ENCODE measurements at regions not wholly inside any gene's neighbourhood (a gene's known extent, or its start where the extent isn't known, plus 50 kb on each side); places are given as distances from the start of the nearest gene placed in this dataset.

DNA sequence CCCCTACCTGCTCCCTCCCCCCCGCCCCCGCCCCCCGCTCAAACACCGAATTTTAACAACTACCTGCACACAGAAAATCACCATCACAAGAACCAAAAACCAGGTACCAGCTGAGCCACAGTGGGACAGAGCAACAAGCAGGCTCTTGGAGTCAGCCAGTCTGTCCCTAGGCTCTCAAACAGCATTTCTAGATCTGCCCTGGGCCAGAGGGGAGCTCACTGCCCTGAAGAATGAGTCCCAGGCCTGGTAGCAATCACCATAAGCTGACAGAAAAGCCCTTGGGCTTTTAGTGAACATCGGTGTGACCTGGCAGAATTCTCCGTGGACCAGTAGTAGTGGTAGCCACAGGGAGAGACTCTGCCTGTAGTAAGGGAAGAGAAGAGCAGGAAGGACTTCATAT, 58.3 kb downstream of the C11orf87 start:
- Histone ChIP-seq H3K4me1 (ENCODE audit: control insufficient read depth, insufficient read depth, low read length) (no peaks in the 10 kb centered on the region), H3K4me3 (ENCODE audit: low read length) (no peak overlapping the region), H3K9ac (ENCODE audit: extremely low read depth, low read length, poor library complexity, severe bottlenecking) (no peak overlapping the region), H3K36me3 (ENCODE audit: control insufficient read depth, insufficient read depth, low read length) (no peaks in the 10 kb centered on the region), H3K9me3 (ENCODE audit: control insufficient read depth, low read length) (no peaks in the 10 kb centered on the region), H3K27ac (ENCODE audit: low read depth, low read length) (no peak overlapping the region), H3K27me3 (ENCODE audit: control insufficient read depth, insufficient read depth, low read length, poor library complexity, severe bottlenecking) (no peaks in the 10 kb centered on the region)
- no peak overlapping the region for H3K4me3 Mint-ChIP-seq
- no peaks in the 10 kb centered on the region for H3K36me3 Mint-ChIP-seq (ENCODE audit: low read depth)
- peak; percentile 63 for DNase-seq
- no peaks in the 10 kb centered on the region for H3K9me3 Mint-ChIP-seq
- H3K27me3 Mint-ChIP-seq (ENCODE audit: insufficient read depth), result no peaks in the 10 kb centered on the region
- TF ChIP-seq, protein P1, sequence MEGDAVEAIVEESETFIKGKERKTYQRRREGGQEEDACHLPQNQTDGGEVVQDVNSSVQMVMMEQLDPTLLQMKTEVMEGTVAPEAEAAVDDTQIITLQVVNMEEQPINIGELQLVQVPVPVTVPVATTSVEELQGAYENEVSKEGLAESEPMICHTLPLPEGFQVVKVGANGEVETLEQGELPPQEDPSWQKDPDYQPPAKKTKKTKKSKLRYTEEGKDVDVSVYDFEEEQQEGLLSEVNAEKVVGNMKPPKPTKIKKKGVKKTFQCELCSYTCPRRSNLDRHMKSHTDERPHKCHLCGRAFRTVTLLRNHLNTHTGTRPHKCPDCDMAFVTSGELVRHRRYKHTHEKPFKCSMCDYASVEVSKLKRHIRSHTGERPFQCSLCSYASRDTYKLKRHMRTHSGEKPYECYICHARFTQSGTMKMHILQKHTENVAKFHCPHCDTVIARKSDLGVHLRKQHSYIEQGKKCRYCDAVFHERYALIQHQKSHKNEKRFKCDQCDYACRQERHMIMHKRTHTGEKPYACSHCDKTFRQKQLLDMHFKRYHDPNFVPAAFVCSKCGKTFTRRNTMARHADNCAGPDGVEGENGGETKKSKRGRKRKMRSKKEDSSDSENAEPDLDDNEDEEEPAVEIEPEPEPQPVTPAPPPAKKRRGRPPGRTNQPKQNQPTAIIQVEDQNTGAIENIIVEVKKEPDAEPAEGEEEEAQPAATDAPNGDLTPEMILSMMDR (conservative IDR thresholded peaks at IDR 0.05), result no peak
- no peak overlapping the region for H3K27ac Mint-ChIP-seq
- 54 to 92% methylated on average over 2 to 4 of the region's 6 CpGs for WGBS, 2 experiments (ENCODE audit: insufficient coverage in 1 of 2, insufficient read length in 1 of 2)
- peaks cover 8% of the 10 kb centered on the region for H3K4me1 Mint-ChIP-seq

DNA sequence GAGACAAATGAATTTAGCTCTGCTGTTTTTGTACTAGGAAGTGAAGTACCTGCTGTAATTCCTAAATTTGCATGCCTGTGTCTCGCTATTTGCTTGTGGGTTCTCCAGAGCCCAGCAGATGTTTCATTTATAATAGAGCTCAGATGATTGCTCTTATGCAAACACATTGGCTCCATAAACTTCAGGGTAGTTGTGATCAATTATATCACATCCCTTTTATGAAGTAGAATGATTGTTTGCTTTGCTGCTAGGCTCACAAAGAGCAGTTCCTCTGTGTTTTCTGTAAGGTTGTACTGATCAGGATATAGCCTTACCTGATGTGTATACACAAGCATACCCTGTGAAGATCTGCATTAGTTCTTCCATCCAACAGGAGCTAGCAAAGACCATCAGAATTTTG, 64.1 kb downstream of the C11orf87 start:
- H3K36me3 ChIP-seq (ENCODE audit: control insufficient read depth, insufficient read depth, low read length), result no peaks in the 10 kb centered on the region
- TF ChIP-seq, protein P1 (conservative IDR thresholded peaks at IDR 0.05), result no peak
- no peak overlapping the region for H3K4me3 ChIP-seq (ENCODE audit: low read length)
- no peaks in the 10 kb centered on the region for H3K4me1 ChIP-seq (ENCODE audit: control insufficient read depth, insufficient read depth, low read length)
- peaks cover 2% of the 10 kb centered on the region for H3K27me3 Mint-ChIP-seq (ENCODE audit: insufficient read depth)
- no peaks in the 10 kb centered on the region for H3K9me3 ChIP-seq (ENCODE audit: control insufficient read depth, low read length)
- no peaks in the 10 kb centered on the region for H3K36me3 Mint-ChIP-seq (ENCODE audit: low read depth)
- no peak overlapping the region for H3K27ac ChIP-seq (ENCODE audit: low read depth, low read length)
- H3K9me3 Mint-ChIP-seq, result no peaks in the 10 kb centered on the region
- DNase-seq, result no peak
- H3K4me3 Mint-ChIP-seq, result no peak overlapping the region
- H3K27me3 ChIP-seq (ENCODE audit: control insufficient read depth, insufficient read depth, low read length, poor library complexity, severe bottlenecking), result no peaks in the 10 kb centered on the region
- no peak overlapping the region for H3K9ac ChIP-seq (ENCODE audit: extremely low read depth, low read length, poor library complexity, severe bottlenecking)
- 89 to 90% methylated on average over 1 of the region's 1 CpG for WGBS, 2 experiments (ENCODE audit: insufficient coverage in 1 of 2, insufficient read length in 1 of 2)
- no peaks in the 10 kb centered on the region for H3K4me1 Mint-ChIP-seq
- H3K27ac Mint-ChIP-seq, result no peak overlapping the region

DNA sequence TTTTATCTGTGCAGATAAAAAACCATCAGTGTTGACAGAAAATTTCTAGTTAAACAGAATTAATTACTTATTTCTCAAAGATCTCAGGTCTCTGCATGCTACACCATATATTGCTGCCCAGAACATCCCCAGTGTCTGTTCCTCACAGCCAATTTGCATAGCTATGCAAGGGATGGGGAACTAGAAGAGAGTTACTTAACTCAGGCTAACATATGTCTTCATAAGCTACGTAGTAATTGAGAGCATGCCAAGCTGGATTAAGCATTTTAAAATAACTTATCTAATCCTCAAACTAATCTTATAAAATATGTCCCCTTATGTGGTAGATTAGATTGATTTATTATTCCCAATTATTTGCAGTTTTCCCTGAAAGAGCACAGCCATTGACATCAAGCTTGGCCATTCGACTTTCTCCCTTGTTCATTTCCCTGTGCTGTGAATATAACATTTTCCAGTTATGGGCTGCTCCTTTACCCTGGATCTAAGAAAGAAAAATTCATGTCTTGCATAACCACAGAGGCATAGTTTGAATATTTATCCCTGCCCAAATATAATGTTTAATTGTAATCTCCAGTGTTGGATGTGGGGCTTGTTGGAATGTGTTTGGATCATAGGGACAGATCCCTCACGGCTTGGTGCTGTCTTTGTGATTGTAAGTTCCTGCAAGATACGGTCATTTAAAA, 69.1 kb downstream of the C11orf87 start:
- no peak for DNase-seq
- Histone ChIP-seq H3K36me3 (ENCODE audit: control insufficient read depth, insufficient read depth, low read length) (no peaks in the 10 kb centered on the region), H3K27ac (ENCODE audit: low read depth, low read length) (no peak overlapping the region), H3K27me3 (ENCODE audit: control insufficient read depth, insufficient read depth, low read length, poor library complexity, severe bottlenecking) (no peaks in the 10 kb centered on the region), H3K9ac (ENCODE audit: extremely low read depth, low read length, poor library complexity, severe bottlenecking) (no peak overlapping the region), H3K4me1 (ENCODE audit: control insufficient read depth, insufficient read depth, low read length) (no peaks in the 10 kb centered on the region), H3K9me3 (ENCODE audit: control insufficient read depth, low read length) (no peaks in the 10 kb centered on the region), H3K4me3 (ENCODE audit: low read length) (no peak overlapping the region)
- WGBS, 2 experiments (ENCODE audit: insufficient coverage in 1 of 2, insufficient read length in 1 of 2), result 84 to 100% methylated on average over 1 to 4 of the region's 4 CpGs
- Mint-ChIP-seq H3K4me1 (no peaks in the 10 kb centered on the region), H3K27me3 (ENCODE audit: insufficient read depth) (peaks cover 2% of the 10 kb centered on the region), H3K4me3 (no peak overlapping the region), H3K9me3 (no peaks in the 10 kb centered on the region), H3K27ac (no peak overlapping the region), H3K36me3 (ENCODE audit: low read depth) (no peaks in the 10 kb centered on the region)
- TF ChIP-seq, protein P1 (conservative IDR thresholded peaks at IDR 0.05), result no peak
